Brain microvascular endothelial cell (primary cell): ENCODE measurements at regions not wholly inside any gene's neighbourhood (a gene's known extent, or its start where the extent isn't known, plus 50 kb on each side); places are given as distances from the start of the nearest gene placed in this dataset.

Experiments used
- DNase-seq: peaks from one replicate; pipeline ENCODE4 v3.0.0-alpha.2; 2020
- H3K27ac ChIP-seq: fragments of 250-450 bp; sonication (Bioruptor Pico); 2 replicates; pipeline ENCODE4 v1.5.1; 2020; ENCODE audit warnings: mild to moderate bottlenecking, moderate library complexity
- H3K27me3 ChIP-seq: fragments of 250-450 bp; sonication (Bioruptor Pico); replicated peaks from 2 replicates; pipeline ENCODE4 v1.5.1; 2020; ENCODE audit warnings: mild to moderate bottlenecking
- H3K36me3 ChIP-seq: fragments of 250-450 bp; sonication (Bioruptor Pico); replicated peaks from 2 replicates; pipeline ENCODE4 v1.5.1; 2020; ENCODE audit warnings: mild to moderate bottlenecking
- H3K4me3 ChIP-seq: 2 replicates; pipeline ENCODE4 v1.5.1; 2011; ENCODE audit warnings: low read depth, mild to moderate bottlenecking, control low read depth, low read length, moderate library complexity
- CTCF ChIP-seq: IDR thresholded peaks from 2 replicates; pipeline ENCODE4 v1.5.1; 2011; ENCODE audit warnings: low read depth, mild to moderate bottlenecking, moderate library complexity, low read length, control low read depth, inconsistent platforms; ENCODE audit errors: missing control alignments
- in situ Hi-C: cut with HindIII; loops from 2 replicates; pipeline ENCODE4 v1.10.0; 2017; ENCODE audit warnings: low sequenced_read_pairs, low pct_ligation_motif_present

DNA sequence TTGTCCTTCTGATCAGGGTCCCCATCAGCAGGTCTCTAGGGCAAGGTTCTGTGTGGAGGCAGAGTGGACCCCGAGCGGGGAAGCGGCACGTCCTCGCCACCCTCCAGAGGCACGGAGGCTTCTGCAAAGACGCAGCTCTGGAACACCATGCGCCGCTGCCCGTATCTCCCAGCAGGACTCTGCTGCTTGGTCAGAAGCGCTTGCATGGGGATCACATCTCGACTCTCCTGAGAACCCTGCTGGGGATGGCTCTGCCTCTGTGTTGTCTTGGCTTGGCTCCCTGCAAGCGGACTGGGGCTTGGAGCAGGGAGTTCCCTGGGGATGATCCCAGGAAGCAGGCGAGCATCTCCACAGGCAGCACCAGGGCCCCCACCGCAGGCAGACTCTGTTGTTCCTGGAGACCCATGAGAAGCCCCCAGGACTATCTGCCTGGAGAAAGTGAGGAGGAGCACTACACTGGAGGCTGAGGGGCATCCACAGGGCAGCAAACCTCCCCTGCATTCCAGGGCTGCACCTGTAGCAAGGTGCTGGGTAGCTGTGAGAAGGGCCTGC is 520.5 kb downstream of the GLRX3 start:
- no peak overlapping the region for H3K4me3 ChIP-seq
- TF ChIP-seq CTCF: no peak
- H3K36me3 ChIP-seq: no peaks in the 10 kb centered on the region
- in situ Hi-C loops: no loop called here
- no peak for DNase-seq
- H3K27me3 ChIP-seq: no peaks in the 10 kb centered on the region
- H3K27ac ChIP-seq: no peak overlapping the region

GRCh38 chr10:130658687-130659290 is 522.6 kb downstream of the GLRX3 start:
- in situ Hi-C loops: no loop called here

GRCh38 chr10:130659528-130659927 is 523.3 kb downstream of the GLRX3 start:
- Histone ChIP-seq H3K36me3 (no peaks in the 10 kb centered on the region), H3K4me3 (no peak overlapping the region), H3K27ac (no peak overlapping the region), H3K27me3 (no peaks in the 10 kb centered on the region)
- no peak for DNase-seq
- in situ Hi-C loops: no loop called here
- TF ChIP-seq CTCF: no peak

More at GRCh38 chr10:130658687-130659290, 522.6 kb downstream of the GLRX3 start:
- TF ChIP-seq CTCF: no peak
- no peak for DNase-seq
- H3K36me3 ChIP-seq: no peaks in the 10 kb centered on the region
- H3K27me3 ChIP-seq: no peaks in the 10 kb centered on the region
- no peak overlapping the region for H3K27ac ChIP-seq
- no peak overlapping the region for H3K4me3 ChIP-seq

DNA sequence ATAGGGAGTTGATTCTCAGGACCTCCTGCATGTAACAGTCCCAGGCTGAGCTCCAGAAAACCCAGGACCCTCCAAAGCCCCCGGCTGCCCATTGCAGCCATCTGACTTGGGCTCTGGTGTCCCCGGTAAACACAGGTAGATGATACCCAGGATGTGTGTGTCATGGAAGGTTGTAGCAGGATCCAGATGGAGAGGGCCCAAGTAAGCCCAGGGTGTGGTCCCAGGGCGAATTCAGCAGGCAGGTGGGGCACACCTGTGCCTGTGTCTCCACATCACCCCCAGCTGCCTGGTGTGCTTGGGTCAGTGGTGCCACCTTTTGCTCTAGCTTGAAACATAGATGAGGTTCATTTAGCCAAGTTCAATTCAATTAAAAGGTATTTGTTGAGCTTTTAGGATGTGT is 524.1 kb downstream of the GLRX3 start:
- no peak for DNase-seq
- no peak for TF ChIP-seq CTCF
- no peak overlapping the region for H3K27ac ChIP-seq
- H3K36me3 ChIP-seq: no peaks in the 10 kb centered on the region
- no peak overlapping the region for H3K4me3 ChIP-seq
- in situ Hi-C loops: no loop called here
- H3K27me3 ChIP-seq: no peaks in the 10 kb centered on the region

DNA sequence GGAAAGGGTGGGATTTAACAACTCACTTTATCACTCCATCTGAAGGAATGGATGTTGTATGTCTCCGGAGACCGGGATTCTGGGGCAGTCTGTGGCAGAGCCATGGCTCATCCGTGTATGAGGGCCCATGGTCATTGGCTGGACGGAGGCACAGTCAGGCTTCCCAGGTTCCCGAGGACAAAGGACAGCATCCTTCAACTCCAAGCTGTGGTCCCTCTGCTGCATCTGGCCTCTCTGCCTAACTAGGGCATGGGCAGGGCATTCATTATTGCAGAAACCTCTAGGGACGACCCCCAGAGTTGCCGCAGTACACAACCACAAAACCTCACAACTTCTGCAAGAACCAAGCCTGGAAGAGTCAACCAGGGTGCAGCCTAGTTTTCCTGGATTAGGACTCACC is 525.2 kb downstream of the GLRX3 start:
- Histone ChIP-seq H3K36me3 (no peaks in the 10 kb centered on the region), H3K27ac (no peak overlapping the region), H3K27me3 (no peaks in the 10 kb centered on the region), H3K4me3 (no peak overlapping the region)
- TF ChIP-seq CTCF: no peak
- in situ Hi-C loops: no loop called here
- no peak for DNase-seq

DNA sequence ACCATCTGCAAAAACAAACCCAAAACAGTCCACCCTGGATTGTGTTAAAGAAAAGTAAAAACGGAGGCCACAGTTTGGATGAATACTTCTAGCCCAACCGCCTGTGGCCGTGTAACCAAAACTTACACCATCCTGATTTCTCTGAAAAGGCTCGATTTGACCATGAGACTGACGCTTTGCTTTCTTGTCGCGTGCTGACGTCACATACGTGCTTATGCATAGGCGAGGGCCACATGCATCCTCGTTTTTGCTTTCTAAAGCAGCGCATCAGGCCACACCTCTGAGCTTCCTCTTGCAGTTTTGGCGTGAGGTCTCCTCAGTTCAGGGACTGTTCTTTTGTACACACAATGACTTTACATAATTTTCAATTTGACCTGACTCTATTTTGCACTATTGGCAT is 526.6 kb downstream of the GLRX3 start:
- in situ Hi-C loops: no loop called here
- Histone ChIP-seq H3K27me3 (no peaks in the 10 kb centered on the region), H3K36me3 (no peaks in the 10 kb centered on the region), H3K27ac (no peak overlapping the region), H3K4me3 (no peak overlapping the region)
- no peak for DNase-seq
- TF ChIP-seq CTCF: no peak
